ENCODE measurements at regions not wholly inside any gene's neighbourhood (a gene's known extent, or its start where the extent isn't known, plus 50 kb on each side); places are given as distances from the start of the nearest gene placed in this dataset.
"Not testable (repeated sequence)": the region's sequence is repeated elsewhere in the genome, so short reads cannot be mapped to it uniquely, and the experiment has no call there.

GRCh38 chr16:88274126-88274750, 108.5 kb upstream of the ZNF469 start:
- not testable (repeated sequence) for H3K27ac ChIP-seq

GRCh38 chr16:88274847-88275246, 107.9 kb upstream of the ZNF469 start:
- no peak overlapping the region for H3K27ac ChIP-seq
- no peak for TF ChIP-seq CTCF (conservative IDR thresholded peaks at IDR 0.05)

GRCh38 chr16:88275336-88276122, 107.2 kb upstream of the ZNF469 start:
- not testable (repeated sequence) for H3K27ac ChIP-seq

GRCh38 chr16:88276123-88276588, 106.6 kb upstream of the ZNF469 start:
- H3K27ac ChIP-seq, result not testable (repeated sequence)

GRCh38 chr16:88276591-88276990, 106.2 kb upstream of the ZNF469 start:
- TF ChIP-seq CTCF (conservative IDR thresholded peaks at IDR 0.05), result no peak

GRCh38 chr16:88279998-88280397, 102.8 kb upstream of the ZNF469 start:
- no peak overlapping the region for H3K27ac ChIP-seq
- TF ChIP-seq CTCF (conservative IDR thresholded peaks at IDR 0.05), result no peak

More at GRCh38 chr16:88276591-88276990, 106.2 kb upstream of the ZNF469 start:
- H3K27ac ChIP-seq, result no peak overlapping the region

GRCh38 chr16:88281858-88282563, 100.7 kb upstream of the ZNF469 start:
- H3K27ac ChIP-seq, result no peak overlapping the region
- TF ChIP-seq CTCF (conservative IDR thresholded peaks at IDR 0.05), result no peak

GRCh38 chr16:88282564-88283395, 100.0 kb upstream of the ZNF469 start:
- H3K27ac ChIP-seq, result no peak overlapping the region
- TF ChIP-seq CTCF (conservative IDR thresholded peaks at IDR 0.05), result no peak

Measured in VCaP (cell line).